Thyroid gland (tissue), 4 donors: ENCODE measurements at regions not wholly inside any gene's neighbourhood (a gene's known extent, or its start where the extent isn't known, plus 50 kb on each side); places are given as distances from the start of the nearest gene placed in this dataset.

Experiments used
- DNase-seq, 2 donors: peaks; one replicate each; pipeline ENCODE4 v3.0.0-alpha.2; 2019
- H3K27ac ChIP-seq, 3 donors: fragments of 200-600 bp; sonication (generic); 1 replicate in 2 of 3; 2 replicates in 1 of 3; pipeline ENCODE4 v1.5.1; 2016 to 2019; ENCODE audit warnings: mild to moderate bottlenecking in 1 of 3, moderate library complexity in 1 of 3
- H3K27me3 ChIP-seq: fragments of 200-600 bp; sonication (generic); one replicate; pipeline ENCODE4 v1.5.1; 2019
- H3K36me3 ChIP-seq, 2 donors: fragments of 200-600 bp; sonication (generic); one replicate each; pipeline ENCODE4 v1.5.1; 2016 to 2019
- H3K4me1 ChIP-seq, 2 donors: fragments of 200-600 bp; sonication (generic); one replicate each; pipeline ENCODE4 v1.5.1; 2017 to 2019
- H3K4me3 ChIP-seq, 3 donors: fragments of 200-600 bp; sonication (generic); replicated peaks in 1 of 3; 1 replicate in 2 of 3; 2 replicates in 1 of 3; pipeline ENCODE4 v1.5.1; 2016; ENCODE audit warnings: mild to moderate bottlenecking in 1 of 3
- H3K9me3 ChIP-seq: fragments of 200-600 bp; sonication (generic); one replicate; pipeline ENCODE4 v1.5.1; 2017
- CTCF ChIP-seq, 6 experiments: fragments of 200-600 bp in 3 of 6; fragments of 450-650 bp in 3 of 6; sonication (generic) in 3 of 6; IDR thresholded peaks; one replicate each; pipeline ENCODE4 v1.5.1; 2016 to 2019; ENCODE audit warnings: antibody characterized with exemption in 6 of 6, mild to moderate bottlenecking in 2 of 6, inconsistent platforms in 1 of 6, moderate library complexity in 1 of 6
- POLR2A ChIP-seq, 2 donors: fragments of 450-650 bp; IDR thresholded peaks; one replicate each; pipeline ENCODE4 v1.6.1; 2017; ENCODE audit warnings: antibody characterized with exemption in 2 of 2, mild to moderate bottlenecking in 2 of 2, moderate library complexity in 1 of 2
- WGBS, 2 donors: methylation state at CpG; one replicate each; pipeline ENCODE4 v1.1.5; 2017; 5-methylcytosine and 5-hydroxymethylcytosine counted together
- intact Hi-C: fragments of 100-400 bp; cut with DNase I; formaldehyde crosslinking; loops from one replicate; pipeline ENCODE4 v1.15.1; 2023

GRCh38 chr20:55782224-55782911 is 223.0 kb downstream of the CBLN4 start:
- intact Hi-C loops, result no loop called here
- H3K36me3 ChIP-seq, result no peaks in the 10 kb centered on the region

GRCh38 chr20:55778796-55779195 is 226.5 kb downstream of the CBLN4 start:
- Histone ChIP-seq H3K9me3 (no peaks in the 10 kb centered on the region), H3K36me3 (no peaks in the 10 kb centered on the region), H3K4me1 (no peaks in the 10 kb centered on the region), H3K27ac (no peak overlapping the region), H3K27me3 (no peaks in the 10 kb centered on the region), H3K4me3 (no peak overlapping the region)
- no peak for TF ChIP-seq CTCF (IDR thresholded peaks at IDR 0.05)
- TF ChIP-seq POLR2A (IDR thresholded peaks at IDR 0.05), result no peak
- no peak for DNase-seq
- intact Hi-C loops, result no loop called here
- WGBS, 2 donors, result 82 to 85% methylated on average over 5 of the region's 5 CpGs

More at GRCh38 chr20:55782224-55782911, 223.0 kb downstream of the CBLN4 start:
- WGBS, 2 donors, result 76 to 77% methylated on average over 5 of the region's 5 CpGs
- no peak overlapping the region for H3K27ac ChIP-seq
- H3K9me3 ChIP-seq, result no peaks in the 10 kb centered on the region
- TF ChIP-seq POLR2A (IDR thresholded peaks at IDR 0.05) (no peak), CTCF (IDR thresholded peaks at IDR 0.05) (no peak)
- no peaks in the 10 kb centered on the region for H3K4me1 ChIP-seq
- H3K4me3 ChIP-seq, result no peak overlapping the region
- H3K27me3 ChIP-seq, result no peaks in the 10 kb centered on the region
- DNase-seq, result no peak

GRCh38 chr20:55777641-55778040 is 227.7 kb downstream of the CBLN4 start:
- Histone ChIP-seq H3K27me3 (no peaks in the 10 kb centered on the region), H3K4me1 (no peaks in the 10 kb centered on the region), H3K36me3 (no peaks in the 10 kb centered on the region), H3K4me3 (no peak overlapping the region), H3K9me3 (no peaks in the 10 kb centered on the region), H3K27ac (no peak overlapping the region)
- DNase-seq, result no peak
- intact Hi-C loops, result no loop called here
- TF ChIP-seq CTCF (IDR thresholded peaks at IDR 0.05) (no peak), POLR2A (IDR thresholded peaks at IDR 0.05) (no peak)
- WGBS, 2 donors, result 51 to 60% methylated on average over 2 of the region's 2 CpGs

GRCh38 chr20:55776176-55776575 is 229.1 kb downstream of the CBLN4 start:
- intact Hi-C loops, result no loop called here

More at GRCh38 chr20:55776176-55776575, 229.1 kb downstream of the CBLN4 start:
- no peak for DNase-seq
- no peaks in the 10 kb centered on the region for H3K9me3 ChIP-seq
- H3K27ac ChIP-seq, result no peak overlapping the region
- 80 to 87% methylated on average over 3 of the region's 3 CpGs for WGBS, 2 donors
- H3K27me3 ChIP-seq, result no peaks in the 10 kb centered on the region
- H3K36me3 ChIP-seq, result no peaks in the 10 kb centered on the region
- H3K4me3 ChIP-seq, result no peak overlapping the region
- H3K4me1 ChIP-seq, result no peaks in the 10 kb centered on the region
- no peak for TF ChIP-seq POLR2A (IDR thresholded peaks at IDR 0.05)
- TF ChIP-seq CTCF (IDR thresholded peaks at IDR 0.05), result no peak
